Fibroblast of upper back skin (primary cell): ENCODE measurements at regions not wholly inside any gene's neighbourhood (a gene's known extent, or its start where the extent isn't known, plus 50 kb on each side); places are given as distances from the start of the nearest gene placed in this dataset.

Experiments
- DNase-seq: peaks from one replicate; pipeline ENCODE4 v3.0.0-alpha.2; 2013

- DNase-seq = no peak
Observed at GRCh38 chr13:44229371-44230030, 144.1 kb upstream of the SERP2 start.

DNA sequence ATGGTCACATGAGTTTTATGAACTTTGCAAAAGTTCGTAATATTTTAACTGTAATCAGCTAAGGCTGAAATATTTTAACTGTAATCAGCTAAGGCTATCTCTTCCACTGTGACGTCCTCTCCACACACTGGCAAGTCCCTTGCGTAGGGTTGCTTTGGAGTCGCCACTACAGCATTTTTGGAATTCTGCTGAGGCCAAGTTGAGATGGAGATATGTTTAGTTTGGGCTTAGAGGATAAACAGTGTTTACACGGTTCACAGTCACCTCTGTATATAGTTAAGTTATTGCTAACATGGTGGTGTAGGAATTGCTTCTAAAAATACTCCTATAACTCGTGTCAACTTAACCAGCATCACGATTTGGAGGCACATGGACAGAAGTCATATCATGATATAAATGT lies 143.6 kb upstream of the SERP2 start:
- DNase-seq = no peak

- DNase-seq = peak; percentile 23
Observed at GRCh38 chr13:44230736-44231135, 142.9 kb upstream of the SERP2 start.

DNA sequence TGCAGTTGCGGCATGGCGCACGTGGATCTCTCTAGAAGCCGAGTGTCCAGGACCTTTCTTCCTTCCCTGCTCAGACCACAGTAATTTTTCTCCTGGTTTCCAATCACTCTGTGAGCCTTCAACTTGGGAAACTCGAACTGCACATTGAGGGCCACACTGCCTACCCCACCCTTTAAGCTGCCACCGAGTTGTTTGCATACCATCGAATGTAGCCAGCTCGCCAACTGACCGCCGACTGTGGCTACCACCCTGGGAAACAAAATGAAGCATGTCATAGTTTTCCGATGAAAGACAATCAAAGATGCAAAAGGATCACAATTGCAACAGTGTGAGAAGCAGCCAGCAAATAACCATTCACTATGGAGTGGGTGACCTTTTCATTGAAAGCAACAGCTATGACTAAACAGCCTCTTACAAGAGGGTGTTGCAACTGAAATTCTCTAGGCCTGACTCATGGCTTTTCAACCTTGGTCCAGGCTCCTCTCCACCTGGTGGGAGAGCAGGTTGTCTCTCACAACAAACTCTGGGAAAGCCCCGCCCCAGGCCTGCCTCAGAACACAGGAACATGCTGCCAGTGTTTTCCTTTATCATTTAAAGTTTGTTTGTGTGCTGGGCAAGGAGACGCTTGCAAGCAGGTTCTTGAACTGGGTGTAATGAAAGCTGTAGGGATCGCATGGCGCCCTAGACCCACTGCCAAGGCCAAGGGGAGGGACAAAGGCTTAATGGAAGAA lies 141.7 kb upstream of the SERP2 start:
- peak; percentile 92 for DNase-seq

GRCh38 chr13:44232774-44233173 lies 140.8 kb upstream of the SERP2 start:
- no peak for DNase-seq

GRCh38 chr13:44234566-44234965 lies 139.1 kb upstream of the SERP2 start:
- no peak for DNase-seq

- DNase-seq = no peak
Observed at GRCh38 chr13:44236370-44236769, 137.3 kb upstream of the SERP2 start.

GRCh38 chr13:44236801-44237207 lies 136.8 kb upstream of the SERP2 start:
- no peak for DNase-seq

- peak; percentile 86 for DNase-seq
Observed at GRCh38 chr13:44237276-44237767, 136.3 kb upstream of the SERP2 start.

- DNase-seq = peak; percentile 80
Observed at GRCh38 chr13:44237881-44238421, 135.7 kb upstream of the SERP2 start.

- no peak for DNase-seq
Observed at GRCh38 chr13:44240611-44241145, 132.9 kb upstream of the SERP2 start.

GRCh38 chr13:44241638-44242037 lies 132.0 kb upstream of the SERP2 start:
- DNase-seq = no peak

- DNase-seq = no peak
Observed at GRCh38 chr13:44242766-44243165, 130.9 kb upstream of the SERP2 start.

- peak; percentile 91 for DNase-seq
Observed at GRCh38 chr13:44243198-44243857, 130.3 kb upstream of the SERP2 start.

GRCh38 chr13:44244288-44244687 lies 129.3 kb upstream of the SERP2 start:
- DNase-seq = peak; percentile 74

- peak; percentile 87 for DNase-seq
Observed at GRCh38 chr13:44249431-44249836, 124.2 kb upstream of the SERP2 start.

DNA sequence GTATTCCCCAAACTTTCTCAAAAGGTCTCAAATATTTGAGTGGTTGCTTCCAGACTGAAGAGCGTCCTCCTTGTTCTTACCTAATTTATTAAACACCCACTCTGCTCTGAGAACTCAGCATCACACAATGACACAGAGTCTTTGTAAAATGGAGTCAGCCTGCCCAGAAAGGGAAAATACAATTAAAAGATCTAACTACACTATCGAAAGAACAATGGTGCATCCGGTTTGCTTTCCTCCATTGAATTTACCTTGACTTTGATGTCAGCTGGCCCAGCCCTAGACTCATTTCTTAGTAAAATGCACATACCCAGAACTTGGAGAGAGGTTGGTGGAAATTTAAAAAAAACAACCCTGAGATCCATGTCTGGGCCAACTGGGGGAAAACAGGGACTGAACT lies 120.7 kb upstream of the SERP2 start:
- no peak for DNase-seq

DNA sequence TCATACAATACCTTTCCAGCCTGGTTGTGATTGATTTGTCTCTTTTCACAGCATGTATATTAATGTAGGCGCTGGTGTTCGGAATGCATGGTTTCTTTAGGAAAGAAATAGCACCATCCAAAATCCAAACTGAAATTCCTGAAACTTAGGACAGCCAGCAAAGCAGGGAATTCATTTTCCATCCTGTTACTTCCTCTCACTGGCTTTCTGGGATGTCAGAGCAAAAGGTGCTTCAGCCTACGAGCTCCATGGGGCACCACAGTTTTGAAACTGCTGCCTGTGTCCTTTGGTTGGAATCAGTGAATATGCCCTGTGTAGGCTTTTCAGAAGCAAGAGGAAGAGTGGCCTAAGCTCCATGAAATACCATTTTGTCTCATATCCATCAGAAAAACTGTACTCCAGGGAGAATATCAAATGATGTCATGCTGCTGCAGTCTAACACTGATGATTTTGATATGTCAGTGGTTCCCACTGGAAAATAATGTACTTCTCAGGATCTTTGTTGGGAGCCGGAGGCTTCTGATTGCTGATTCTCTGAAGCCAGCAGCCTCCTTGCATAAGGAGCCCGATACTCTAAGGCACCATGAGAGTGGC lies 117.8 kb upstream of the SERP2 start:
- no peak for DNase-seq

DNA sequence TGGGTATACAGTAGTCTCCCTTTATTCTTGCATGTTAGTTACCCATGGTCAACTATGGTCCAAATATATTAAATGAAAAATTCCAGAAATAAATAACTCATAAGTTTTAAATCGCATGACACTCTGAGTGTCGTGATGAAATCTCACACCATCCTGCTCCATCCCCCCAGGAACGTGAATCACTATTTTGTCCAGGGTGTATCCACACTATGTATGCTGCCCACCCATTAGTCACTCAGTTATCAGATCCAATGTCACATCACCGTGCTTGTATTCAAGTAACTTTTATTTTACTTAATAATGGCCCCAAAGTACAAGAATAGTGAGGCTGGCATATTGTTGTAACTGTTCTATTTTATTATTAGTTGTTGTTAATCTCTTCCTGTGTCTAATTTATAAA lies 115.8 kb upstream of the SERP2 start:
- no peak for DNase-seq

- peak; percentile 44 for DNase-seq
Observed at GRCh38 chr13:44259045-44260027, 114.3 kb upstream of the SERP2 start.

DNA sequence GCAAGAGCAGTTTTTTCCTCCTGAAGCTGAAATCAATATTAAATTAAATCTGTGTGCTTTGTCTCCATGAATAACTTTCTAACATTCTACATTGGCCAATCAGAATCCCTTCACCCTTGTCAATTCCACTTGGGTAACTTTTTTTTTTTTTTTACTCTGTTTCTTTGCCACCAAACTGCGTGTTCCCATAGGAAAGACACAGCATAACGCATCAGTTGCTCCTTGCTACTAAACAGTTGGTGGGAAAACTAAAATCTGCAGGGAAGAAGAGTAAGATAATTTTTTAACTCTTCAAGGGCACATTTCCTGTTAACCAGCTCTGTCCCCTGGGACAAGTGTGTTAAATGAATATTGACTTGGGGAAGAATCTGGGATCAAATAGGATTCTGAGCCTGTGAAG lies 113.3 kb upstream of the SERP2 start:
- DNase-seq = no peak
